Ishikawa (cell line): ENCODE measurements at regions not wholly inside any gene's neighbourhood (a gene's known extent, or its start where the extent isn't known, plus 50 kb on each side); places are given as distances from the start of the nearest gene placed in this dataset.

Source experiments
- CEBPB ChIP-seq: IDR thresholded peaks from 2 replicates; pipeline ENCODE4 v1.6.1; 2012
- CREB1 ChIP-seq: IDR thresholded peaks from 2 replicates; pipeline ENCODE4 v1.6.1; 2012; ENCODE audit warnings: low read depth
- EGR1 ChIP-seq: IDR thresholded peaks from 2 replicates; pipeline ENCODE4 v1.6.1; 2012
- EP300 ChIP-seq: IDR thresholded peaks from 2 replicates; pipeline ENCODE4 v1.6.1; 2012; ENCODE audit warnings: borderline replicate concordance
- FOXM1 ChIP-seq: IDR thresholded peaks from 2 replicates; pipeline ENCODE4 v1.6.1; 2012; ENCODE audit warnings: low read depth, borderline replicate concordance
- MAX ChIP-seq: IDR thresholded peaks from 2 replicates; pipeline ENCODE4 v1.6.1; 2012
- NFIC ChIP-seq: IDR thresholded peaks from 2 replicates; pipeline ENCODE4 v1.6.1; 2012
- RAD21 ChIP-seq: IDR thresholded peaks from 2 replicates; pipeline ENCODE4 v1.6.1; 2012; ENCODE audit warnings: low read depth
- REST ChIP-seq: IDR thresholded peaks from 2 replicates; pipeline ENCODE4 v1.6.1; 2012; ENCODE audit warnings: low read depth, mild to moderate bottlenecking
- TAF1 ChIP-seq: IDR thresholded peaks from 2 replicates; pipeline ENCODE4 v1.6.1; 2012; ENCODE audit warnings: low read depth, mild to moderate bottlenecking
- TCF12 ChIP-seq: IDR thresholded peaks from 2 replicates; pipeline ENCODE4 v1.6.1; 2012; ENCODE audit warnings: low read depth
- TEAD4 ChIP-seq: IDR thresholded peaks from 2 replicates; pipeline ENCODE4 v1.6.1; 2012
- USF1 ChIP-seq: IDR thresholded peaks from 2 replicates; pipeline ENCODE4 v1.6.1; 2012
- YY1 ChIP-seq: IDR thresholded peaks from 2 replicates; pipeline ENCODE4 v1.6.1; 2012; ENCODE audit warnings: low read depth
- ZBTB7A ChIP-seq: IDR thresholded peaks from 2 replicates; pipeline ENCODE4 v1.6.1; 2012; ENCODE audit warnings: low read depth

GRCh38 chr13:111929036-111929616 lies 137.8 kb upstream of the SOX1 start:
- no peak for TF ChIP-seq TEAD4
- no peak for TF ChIP-seq FOXM1
- TF ChIP-seq EGR1, result no peak
- no peak for TF ChIP-seq ZBTB7A
- TF ChIP-seq RAD21, result no peak
- no peak for TF ChIP-seq TCF12
- no peak for TF ChIP-seq EP300
- TF ChIP-seq YY1, result no peak
- TF ChIP-seq USF1, result no peak

GRCh38 chr13:111936267-111936925 lies 130.6 kb upstream of the SOX1 start:
- TF ChIP-seq NFIC (no peak), RAD21 (no peak), TCF12 (no peak), MAX (no peak), CREB1 (no peak), FOXM1 (no peak), REST (no peak), YY1 (no peak), USF1 (no peak), CEBPB (no peak), TEAD4 (no peak), EP300 (no peak), ZBTB7A (no peak), TAF1 (no peak), EGR1 (no peak)

- no peak for TF ChIP-seq EP300
- TF ChIP-seq REST, result no peak
- TF ChIP-seq EGR1, result no peak
- no peak for TF ChIP-seq YY1
- no peak for TF ChIP-seq ZBTB7A
- no peak for TF ChIP-seq NFIC
- TF ChIP-seq MAX, result no peak
- no peak for TF ChIP-seq FOXM1
- no peak for TF ChIP-seq RAD21
Measured at GRCh38 chr13:111937777-111938311, 129.1 kb upstream of the SOX1 start.

GRCh38 chr13:111938741-111939665 lies 127.9 kb upstream of the SOX1 start:
- TF ChIP-seq MAX (no peak), EP300 (no peak), YY1 (no peak), TEAD4 (no peak), TAF1 (no peak), ZBTB7A (no peak), TCF12 (no peak), RAD21 (no peak), CREB1 (no peak), EGR1 (no peak), USF1 (no peak), NFIC (no peak), REST (no peak), FOXM1 (no peak), CEBPB (no peak)
